Prostate gland (tissue), 2 donors: ENCODE measurements at regions not wholly inside any gene's neighbourhood (a gene's known extent, or its start where the extent isn't known, plus 50 kb on each side); places are given as distances from the start of the nearest gene placed in this dataset.

Experiments used
- POLR2A ChIP-seq: fragments of 450-650 bp; IDR thresholded peaks from one replicate; pipeline ENCODE4 v1.6.1; 2016; ENCODE audit warnings: antibody characterized with exemption, mild to moderate bottlenecking
- TF ChIP-seq, protein P1 (sequence below), 4 experiments: fragments of 200-600 bp in 2 of 4; fragments of 450-650 bp in 2 of 4; sonication (generic) in 2 of 4; IDR thresholded peaks; 1 replicate in 3 of 4; 2 replicates in 1 of 4; pipeline ENCODE4 v1.5.1; 2016 to 2019; ENCODE audit warnings: antibody characterized with exemption in 4 of 4, mild to moderate bottlenecking in 2 of 4, moderate library complexity in 2 of 4

DNA sequence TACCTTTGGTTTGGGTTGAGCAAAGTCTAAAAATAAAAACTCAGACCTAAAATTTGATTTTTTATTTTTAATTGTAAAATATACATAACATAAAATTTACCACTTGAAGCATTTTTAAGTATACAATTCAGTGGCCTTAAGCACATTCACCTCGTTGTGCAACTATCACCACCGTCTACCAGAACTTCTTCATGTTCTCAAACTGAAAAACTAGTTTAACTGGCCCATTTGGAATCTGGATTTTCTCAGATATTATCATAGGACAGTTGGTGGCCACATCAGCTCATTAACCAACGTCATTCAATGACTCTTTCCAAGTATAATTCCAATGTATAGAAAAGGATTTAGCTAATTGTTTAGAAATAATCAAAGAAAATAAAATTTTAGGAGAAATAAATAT is 319.3 kb downstream of the TLE1 start:
- no peak for TF ChIP-seq POLR2A
- TF ChIP-seq, protein P1, sequence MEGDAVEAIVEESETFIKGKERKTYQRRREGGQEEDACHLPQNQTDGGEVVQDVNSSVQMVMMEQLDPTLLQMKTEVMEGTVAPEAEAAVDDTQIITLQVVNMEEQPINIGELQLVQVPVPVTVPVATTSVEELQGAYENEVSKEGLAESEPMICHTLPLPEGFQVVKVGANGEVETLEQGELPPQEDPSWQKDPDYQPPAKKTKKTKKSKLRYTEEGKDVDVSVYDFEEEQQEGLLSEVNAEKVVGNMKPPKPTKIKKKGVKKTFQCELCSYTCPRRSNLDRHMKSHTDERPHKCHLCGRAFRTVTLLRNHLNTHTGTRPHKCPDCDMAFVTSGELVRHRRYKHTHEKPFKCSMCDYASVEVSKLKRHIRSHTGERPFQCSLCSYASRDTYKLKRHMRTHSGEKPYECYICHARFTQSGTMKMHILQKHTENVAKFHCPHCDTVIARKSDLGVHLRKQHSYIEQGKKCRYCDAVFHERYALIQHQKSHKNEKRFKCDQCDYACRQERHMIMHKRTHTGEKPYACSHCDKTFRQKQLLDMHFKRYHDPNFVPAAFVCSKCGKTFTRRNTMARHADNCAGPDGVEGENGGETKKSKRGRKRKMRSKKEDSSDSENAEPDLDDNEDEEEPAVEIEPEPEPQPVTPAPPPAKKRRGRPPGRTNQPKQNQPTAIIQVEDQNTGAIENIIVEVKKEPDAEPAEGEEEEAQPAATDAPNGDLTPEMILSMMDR (IDR thresholded peaks at IDR 0.05): no peak
